ENCODE measurements at regions not wholly inside any gene's neighbourhood (a gene's known extent, or its start where the extent isn't known, plus 50 kb on each side); places are given as distances from the start of the nearest gene placed in this dataset.
"Not testable (repeated sequence)": the region's sequence is repeated elsewhere in the genome, so short reads cannot be mapped to it uniquely, and the experiment has no call there.

- not testable (repeated sequence) for DNase-seq
These were observed 61.7 kb downstream of the DMRTA1 start for GRCh38 chr9:22508354-22508753.

DNA sequence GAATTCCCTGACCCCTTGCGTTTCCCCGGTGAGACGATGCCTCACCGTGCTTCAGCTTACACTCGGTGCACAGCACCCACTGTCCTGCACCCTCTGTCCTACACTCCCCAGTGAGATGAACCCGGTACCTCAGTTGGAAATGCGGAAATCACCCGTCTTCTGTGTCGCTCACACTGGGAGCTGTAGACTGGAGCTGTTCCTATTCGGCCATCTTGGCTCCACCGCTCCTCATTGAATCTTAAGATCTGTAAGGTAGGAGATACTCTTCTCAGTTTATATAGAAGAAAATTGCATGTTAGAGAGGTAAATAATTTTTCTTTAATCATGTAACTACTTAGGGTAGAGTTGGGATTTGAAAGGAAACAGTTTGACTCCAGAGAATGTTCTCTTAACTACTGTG is 62.2 kb downstream of the DMRTA1 start:
- DNase-seq, result no peak

DNA sequence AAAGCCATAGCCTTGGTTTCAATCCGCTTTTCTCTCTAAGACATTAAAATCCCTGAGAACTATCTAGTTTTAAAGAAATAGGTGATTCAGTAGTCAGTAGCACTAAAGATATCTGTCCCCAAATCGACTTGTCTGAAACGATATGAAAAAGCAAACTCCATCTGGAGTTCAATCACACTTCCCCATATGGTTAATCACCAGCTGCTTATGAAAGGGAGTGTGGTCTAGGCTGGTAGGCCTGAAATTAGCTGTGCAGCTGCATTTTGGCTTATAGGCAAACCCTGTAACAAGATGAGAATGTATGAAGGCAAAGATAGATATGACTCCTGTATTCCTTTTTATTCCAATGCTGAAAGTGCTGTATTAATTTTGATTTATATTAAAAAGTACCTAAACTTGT is 65.9 kb downstream of the DMRTA1 start:
- peak; percentile 78 for DNase-seq

- DNase-seq, result no peak
These were observed 68.2 kb downstream of the DMRTA1 start for GRCh38 chr9:22514871-22515270.

GRCh38 chr9:22522206-22522740 is 75.6 kb downstream of the DMRTA1 start:
- DNase-seq, result no peak

GRCh38 chr9:22528485-22528884 is 81.9 kb downstream of the DMRTA1 start:
- no peak for DNase-seq

GRCh38 chr9:22529426-22530199 is 83.0 kb downstream of the DMRTA1 start:
- DNase-seq, result no peak

GRCh38 chr9:22535780-22536179 is 89.2 kb downstream of the DMRTA1 start:
- no peak for DNase-seq

DNA sequence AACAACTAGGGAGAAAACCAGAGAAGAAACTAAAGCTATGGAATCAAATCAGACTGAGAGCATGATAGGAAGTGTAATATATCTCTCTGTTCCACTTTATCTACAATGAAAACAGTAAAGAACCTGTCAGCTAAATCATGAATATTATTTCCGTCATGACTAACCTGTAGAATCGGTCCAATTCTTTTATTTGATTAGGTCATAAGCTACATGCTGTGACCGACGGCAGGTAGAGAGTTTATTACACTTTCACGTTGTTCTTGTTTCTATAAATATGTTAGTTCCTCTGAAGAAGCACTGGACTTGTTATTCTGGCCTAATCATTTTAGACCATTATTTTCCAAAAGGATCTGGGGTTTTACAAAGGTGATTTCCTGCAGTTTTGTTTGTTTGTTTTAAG is 91.1 kb downstream of the DMRTA1 start:
- no peak for DNase-seq

GRCh38 chr9:22548625-22549024 is 102.0 kb downstream of the DMRTA1 start:
- DNase-seq, result no peak

- no peak for DNase-seq
These were observed 128.1 kb downstream of the DMRTA1 start for GRCh38 chr9:22574740-22575139.

GRCh38 chr9:22580788-22581187 is 134.2 kb downstream of the DMRTA1 start:
- no peak for DNase-seq

GRCh38 chr9:22582221-22582620 is 135.6 kb downstream of the DMRTA1 start:
- DNase-seq, result no peak

DNA sequence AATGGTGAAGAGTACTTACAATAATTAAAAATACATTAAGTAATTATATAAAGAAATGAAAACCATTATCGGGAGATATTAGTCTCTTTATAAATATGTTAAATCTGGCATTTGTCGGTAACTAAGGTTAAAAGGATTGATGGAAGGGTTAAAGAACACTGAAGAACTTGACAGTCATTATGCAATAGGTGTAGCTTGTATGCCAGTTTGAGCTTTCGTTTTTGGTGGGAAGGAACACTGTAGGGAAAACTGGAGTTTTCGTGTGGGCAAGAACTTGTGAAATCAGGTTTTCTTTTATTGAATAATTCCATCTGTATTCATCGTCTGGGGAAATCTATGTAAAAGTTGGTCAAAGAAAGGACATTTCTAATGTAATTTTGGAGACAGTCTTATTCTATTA is 142.3 kb downstream of the DMRTA1 start:
- DNase-seq, result no peak

- no peak for DNase-seq
These were observed 143.9 kb downstream of the DMRTA1 start for GRCh38 chr9:22590336-22591033.

DNA sequence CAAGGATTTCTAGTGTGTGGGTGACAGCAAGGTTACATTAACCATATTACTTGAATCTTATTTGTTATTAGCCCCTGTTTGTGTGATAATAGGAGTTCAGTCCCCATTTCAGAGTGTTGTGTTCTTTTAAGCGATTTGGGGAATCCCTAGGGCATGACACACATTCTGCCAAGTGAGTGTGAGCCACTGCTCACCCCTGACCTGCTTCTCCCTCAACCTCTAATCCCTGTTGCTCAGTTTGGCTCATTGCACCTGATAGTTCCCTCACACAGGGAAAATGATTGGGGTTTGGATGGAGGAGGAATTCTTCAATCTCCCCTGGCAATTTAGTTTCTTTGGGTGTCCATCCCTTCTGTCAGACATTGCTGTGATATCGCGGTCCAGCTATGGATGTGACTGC is 149.2 kb downstream of the DMRTA1 start:
- DNase-seq, result no peak

GRCh38 chr9:22617156-22617555 is 170.5 kb downstream of the DMRTA1 start:
- DNase-seq, result no peak

GRCh38 chr9:22622815-22623214 is 176.2 kb downstream of the DMRTA1 start:
- DNase-seq, result peak; percentile 7

DNA sequence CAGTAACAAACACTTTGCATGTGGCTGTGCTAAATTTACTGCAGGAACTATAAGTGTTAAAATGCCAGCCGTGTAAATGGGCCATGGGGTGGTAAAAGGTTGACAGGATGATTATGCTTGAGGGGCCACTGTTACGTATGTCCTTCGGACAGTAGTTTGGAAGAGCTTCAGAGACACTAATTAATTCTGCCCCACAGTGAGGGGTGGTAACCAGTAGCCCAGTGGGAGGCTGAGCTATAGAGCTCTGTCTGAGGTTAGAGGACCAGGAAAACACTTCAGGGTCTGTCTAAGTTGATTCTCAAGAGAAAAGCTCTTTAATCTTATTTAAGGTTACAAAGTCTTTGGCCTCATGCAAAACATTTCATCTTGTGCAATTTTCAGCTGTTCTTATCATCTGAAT is 176.6 kb downstream of the DMRTA1 start:
- DNase-seq, result no peak

- no peak for DNase-seq
These were observed 178.9 kb downstream of the DMRTA1 start for GRCh38 chr9:22625540-22625939.

DNA sequence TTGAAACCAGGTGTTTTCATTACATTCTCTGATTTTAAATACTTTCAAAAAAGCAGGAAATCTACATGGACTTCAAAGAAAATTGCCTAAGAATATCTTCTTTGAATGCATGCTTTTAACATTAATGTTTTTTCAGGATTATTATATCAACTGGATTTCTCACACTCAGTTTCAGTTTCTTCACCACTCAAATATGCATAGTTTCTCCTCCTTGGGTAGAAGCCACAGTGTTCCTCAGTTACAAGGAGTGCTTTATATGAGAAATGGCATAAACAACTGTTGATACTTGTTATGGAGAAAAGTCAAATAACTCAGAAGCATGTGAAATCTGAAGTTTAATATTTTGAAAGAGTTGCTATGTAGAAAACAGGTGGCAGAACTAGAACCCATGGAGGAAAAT is 196.9 kb downstream of the DMRTA1 start:
- DNase-seq, result no peak

DNA sequence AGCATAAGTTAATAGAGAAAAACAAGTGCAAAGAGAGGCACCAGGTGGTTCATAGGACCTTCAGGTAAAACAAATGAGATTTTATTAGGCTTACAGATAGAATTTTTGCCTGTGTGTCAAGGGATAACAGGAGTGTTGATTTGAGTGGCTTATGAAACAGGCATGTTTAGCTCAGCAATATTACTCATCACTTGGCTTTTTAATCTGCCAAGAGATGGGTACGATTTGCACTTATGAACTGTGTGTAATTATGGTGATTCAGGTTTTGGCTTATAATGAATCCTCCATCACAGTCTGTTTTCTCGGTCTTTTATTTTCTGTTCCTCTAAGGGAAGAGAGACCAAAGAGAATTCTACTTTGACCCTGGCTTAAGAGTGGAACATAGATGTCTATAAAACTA is 199.3 kb downstream of the DMRTA1 start:
- DNase-seq, result no peak

- no peak for DNase-seq
These were observed 202.8 kb downstream of the DMRTA1 start for GRCh38 chr9:22649384-22649783.

DNA sequence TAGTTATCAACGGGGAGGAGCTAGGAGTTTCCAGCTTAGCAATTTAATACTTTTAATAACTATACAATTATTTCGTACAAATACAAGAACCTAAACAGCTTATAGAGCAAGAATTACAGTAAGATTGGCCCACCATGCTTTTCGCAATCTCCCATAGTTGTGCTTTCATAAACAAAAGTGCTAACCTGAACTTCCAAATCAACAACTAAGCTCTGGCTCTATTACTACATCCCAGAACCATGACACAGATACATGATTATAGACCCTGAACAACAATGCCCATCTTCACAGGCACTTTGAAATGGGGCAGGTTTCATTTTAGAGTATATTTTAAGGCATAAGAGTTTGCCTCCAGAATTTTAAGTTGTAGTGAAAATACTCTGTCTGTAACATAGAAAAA is 203.5 kb downstream of the DMRTA1 start:
- DNase-seq, result no peak
